HG02759 (cell line): ENCODE measurements at regions not wholly inside any gene's neighbourhood (a gene's known extent, or its start where the extent isn't known, plus 50 kb on each side); places are given as distances from the start of the nearest gene placed in this dataset.
"Not testable (repeated sequence)": the region's sequence is repeated elsewhere in the genome, so short reads cannot be mapped to it uniquely, and the experiment has no call there.

ENCODE experiments used
- ATAC-seq: cut with Tn5 transposase; IDR thresholded peaks from one replicate; pipeline ENCODE4 v1.9.1; 2021; ENCODE audit warnings: mild to moderate bottlenecking, moderate library complexity; ENCODE audit not compliant: unreplicated experiment

- no peak for ATAC-seq
Measured at GRCh38 chr1:116850436-116850835, 59.3 kb upstream of the PTGFRN start.

GRCh38 chr1:116851189-116851588, 58.5 kb upstream of the PTGFRN start:
- ATAC-seq = not testable (repeated sequence)

DNA sequence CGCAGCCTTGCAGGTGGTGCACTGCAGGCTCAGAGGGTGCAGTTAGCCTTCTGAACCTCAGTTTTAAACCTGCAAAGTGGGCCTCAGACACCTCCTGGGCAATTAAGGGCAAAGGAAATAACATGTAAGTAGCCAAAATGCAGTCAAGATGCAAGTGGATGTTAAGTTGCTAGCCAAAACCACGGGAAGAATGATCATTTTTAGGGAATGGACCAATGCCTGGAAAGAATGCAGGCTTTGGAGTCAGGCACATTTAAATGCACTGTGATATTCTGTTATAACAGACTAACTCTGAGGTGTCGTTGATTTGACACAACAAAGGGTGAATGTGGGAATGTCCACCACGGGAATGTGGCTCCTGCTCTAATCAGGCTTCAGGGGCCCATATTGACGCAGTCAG, 57.9 kb upstream of the PTGFRN start:
- no peak for ATAC-seq

GRCh38 chr1:116852367-116852766, 57.3 kb upstream of the PTGFRN start:
- ATAC-seq = no peak

DNA sequence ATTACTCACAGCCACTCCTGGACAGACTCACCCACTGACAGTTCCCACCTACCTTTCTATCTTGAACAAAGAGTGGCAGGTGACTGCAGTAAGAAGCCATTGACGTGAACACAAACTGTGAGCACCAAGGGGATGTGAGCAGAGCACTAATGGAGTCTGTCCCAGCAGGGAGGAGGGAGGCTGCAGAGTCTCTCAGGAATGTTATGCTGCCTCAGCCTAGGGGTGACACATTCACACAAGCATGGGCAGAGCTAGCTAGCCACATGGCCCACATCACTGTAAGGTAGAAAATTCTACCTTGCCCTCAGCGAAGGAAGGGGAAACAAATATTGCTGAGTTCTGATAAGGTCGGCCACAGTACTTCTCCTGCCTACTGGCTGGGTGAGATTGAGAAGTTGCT, 56.8 kb upstream of the PTGFRN start:
- no peak for ATAC-seq

GRCh38 chr1:116853680-116854402, 55.9 kb upstream of the PTGFRN start:
- ATAC-seq = no peak

- ATAC-seq = no peak
Measured at GRCh38 chr1:116854403-116854690, 55.4 kb upstream of the PTGFRN start.

GRCh38 chr1:116854716-116855115, 55.0 kb upstream of the PTGFRN start:
- ATAC-seq = no peak

DNA sequence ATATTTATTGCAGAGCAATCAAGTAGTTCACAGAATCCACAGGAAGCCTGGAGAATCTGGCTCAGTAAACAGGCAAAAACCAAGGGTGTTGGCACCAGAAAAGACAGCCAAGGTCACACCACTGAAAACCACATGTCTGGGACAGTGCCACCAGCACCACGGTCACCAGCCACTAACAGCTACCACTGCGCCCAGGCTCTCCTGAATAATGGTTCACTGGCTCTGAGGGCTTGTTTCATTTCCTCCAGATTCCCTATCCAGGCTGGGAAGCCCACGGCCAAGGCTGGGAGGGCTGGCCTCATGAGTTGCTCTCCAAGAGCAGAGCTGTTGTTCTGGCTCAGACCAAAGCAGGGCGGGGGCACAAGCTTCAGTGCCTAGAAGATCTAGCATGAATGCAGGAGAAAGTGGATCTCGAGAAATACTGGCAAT, 54.5 kb upstream of the PTGFRN start:
- ATAC-seq = no peak

DNA sequence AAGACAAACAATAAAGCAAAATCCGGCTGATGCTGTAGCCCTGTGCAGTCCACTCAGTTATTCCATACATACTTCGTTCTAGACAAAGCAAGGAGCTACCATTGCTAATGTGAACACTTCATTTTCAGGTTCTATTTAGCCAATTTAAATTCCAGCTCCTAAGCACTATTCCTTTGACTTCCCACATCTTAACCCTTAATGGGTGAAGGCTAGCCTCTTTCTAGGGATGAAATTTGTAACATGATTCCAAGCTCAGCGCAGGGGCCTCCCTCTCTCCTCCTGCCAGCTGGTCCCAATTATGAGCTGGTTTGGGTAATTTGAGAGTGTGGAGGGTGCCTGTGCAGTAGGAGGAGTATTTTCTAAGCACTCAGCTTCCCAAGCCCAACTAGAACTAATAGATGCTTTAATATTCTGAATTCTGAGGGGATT, 53.9 kb upstream of the PTGFRN start:
- ATAC-seq = no peak

- no peak for ATAC-seq
Measured at GRCh38 chr1:116856312-116856711, 53.4 kb upstream of the PTGFRN start.

DNA sequence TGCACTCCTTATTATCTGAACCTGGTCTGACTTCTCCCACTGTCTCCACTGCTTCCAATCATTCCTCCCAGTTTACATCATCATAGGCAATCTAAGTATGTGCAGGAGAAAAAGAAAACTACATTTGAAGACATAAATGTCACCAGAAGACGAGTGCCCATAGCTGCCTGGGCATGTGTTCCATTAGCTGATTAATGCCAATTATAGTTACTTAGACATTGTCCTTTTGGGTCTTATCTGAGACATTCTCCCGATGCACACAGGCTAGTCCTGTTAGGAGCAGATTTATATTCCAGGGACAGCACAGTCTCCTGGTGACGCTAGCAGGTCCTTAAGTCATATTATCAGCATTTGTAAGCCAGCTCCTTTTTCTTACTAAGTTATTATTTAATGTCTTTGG, 52.6 kb upstream of the PTGFRN start:
- no peak for ATAC-seq
